K562 (cell line): ENCODE measurements at regions not wholly inside any gene's neighbourhood (a gene's known extent, or its start where the extent isn't known, plus 50 kb on each side); places are given as distances from the start of the nearest gene placed in this dataset.

Source experiments
- ATAC-seq: fragments of 200-7000 bp; cut with Tn5 transposase; 3 replicates; pipeline ENCODE4 v1.9.1; 2020; ENCODE audit warnings: moderate library complexity
- BruUV-seq: library from RNA; stranded (reverse); fragments of 400-500 nt; replicated peaks from 2 replicates; lab custom pipeline; 2021; lab: Mats Ljungman, UMichigan
- CTCF ChIA-PET: fragments of 300-600 bp; formaldehyde crosslinking; extraction: SDS; loops from one replicate; lab custom pipeline; 2021; ENCODE audit warnings: low intra/inter-chr PET ratio; lab: Yijun Ruan, JAX
- POLR2A ChIA-PET: fragments of 300-600, 350-650 bp; sonication (Branson Sonifier 250); formaldehyde crosslinking; extraction: SDS; loops from one replicate; lab custom pipeline; 2021; ENCODE audit warnings: antibody characterized with exemption, inconsistent platforms; lab: Yijun Ruan, JAX
- DNase-seq, 4 experiments: peaks; one replicate each; pipeline versions ENCODE4 v3.0.0 to v3.0.0-alpha.2; 2011 to 2018; ENCODE audit warnings: low spot score in 3 of 4, mixed read lengths in 3 of 4; ENCODE audit errors: extremely low read depth in 1 of 4
- FAIRE-seq: peaks from 2 replicates; lab custom pipeline; 2011; peaks lifted over from hg19 to GRCh38; lab: Jason Lieb, UNC
- H2AFZ ChIP-seq: 2 replicates; pipeline ENCODE4 v1.6.0; 2011; ENCODE audit warnings: low read depth, low read length, control low read depth, inconsistent platforms
- H3K27ac ChIP-seq: fragments of 200-600 bp; 3 replicates; pipeline ENCODE4 v1.8.0; 2011; ENCODE audit warnings: low read depth, mild to moderate bottlenecking, control low read depth, inconsistent platforms, low read length, moderate library complexity, mixed read lengths; ENCODE audit errors: extremely low read depth
- H3K27me3 ChIP-seq, 2 experiments: fragments of 300-600 bp in 1 of 2; 2 replicates in 1 of 2; 3 replicates in 1 of 2; pipeline versions ENCODE4 v1.6.0 to v1.8.0; 2011; ENCODE audit warnings: inconsistent platforms in 2 of 2, low read length in 2 of 2, mild to moderate bottlenecking in 1 of 2, mixed read lengths in 1 of 2, moderate library complexity in 1 of 2; ENCODE audit not compliant: control insufficient read depth in 2 of 2, insufficient read depth in 2 of 2
- H3K36me3 ChIP-seq: fragments of 300-600 bp; 3 replicates; pipeline ENCODE4 v1.8.0; 2011; ENCODE audit warnings: mild to moderate bottlenecking, low read length, inconsistent platforms; ENCODE audit not compliant: control insufficient read depth, insufficient read depth
- H3K4me1 ChIP-seq, 2 experiments: fragments of 200-600 bp in 1 of 2; replicated peaks in 1 of 2; 2 replicates in 1 of 2; 3 replicates in 1 of 2; pipeline versions ENCODE4 v1.5.1 to v1.8.0; 2011; ENCODE audit warnings: inconsistent platforms in 2 of 2, low read length in 2 of 2, mild to moderate bottlenecking in 1 of 2, mixed read lengths in 1 of 2, moderate library complexity in 1 of 2; ENCODE audit not compliant: control insufficient read depth in 2 of 2, insufficient read depth in 2 of 2
- H3K4me2 ChIP-seq: 2 replicates; pipeline ENCODE4 v1.6.1; 2011; ENCODE audit warnings: low read length, control low read depth, inconsistent platforms, mixed read lengths; ENCODE audit not compliant: insufficient read depth
- H3K4me3 ChIP-seq: fragments of 200-600 bp; sonication (generic), shearing (Covaris generic); 2 replicates; pipeline ENCODE4 v1.5.1; 2016; ENCODE audit warnings: control low read depth, inconsistent platforms
- H3K79me2 ChIP-seq: fragments of 200-600 bp; 3 replicates; pipeline ENCODE4 v1.8.0; 2011; ENCODE audit warnings: low read length, inconsistent platforms; ENCODE audit not compliant: control insufficient read depth, insufficient read depth
- H3K9ac ChIP-seq, 2 experiments: 2 replicates each; pipeline versions ENCODE4 v1.6.0 to v1.6.1; 2011; ENCODE audit warnings: low read depth in 2 of 2, low read length in 2 of 2, control low read depth in 1 of 2, inconsistent platforms in 1 of 2, mild to moderate bottlenecking in 1 of 2, mixed read lengths in 1 of 2; ENCODE audit not compliant: insufficient read depth in 1 of 2
- H3K9me1 ChIP-seq: one replicate; pipeline ENCODE4 v1.6.0; 2011; ENCODE audit warnings: inconsistent platforms, mild to moderate bottlenecking, low read length, moderate library complexity; ENCODE audit not compliant: control insufficient read depth, insufficient read depth
- H3K9me3 ChIP-seq: replicated peaks from 2 replicates; pipeline ENCODE4 v1.5.1; 2011; ENCODE audit warnings: low read depth, low read length, inconsistent platforms; ENCODE audit not compliant: control insufficient read depth, insufficient read depth
- H4K20me1 ChIP-seq: replicated peaks from 2 replicates; pipeline ENCODE4 v1.6.1; 2011; ENCODE audit warnings: low read length, inconsistent platforms, mixed read lengths; ENCODE audit not compliant: control insufficient read depth, insufficient read depth
- ARID2 ChIP-seq: fragments of 450-650 bp; IDR thresholded peaks from 2 replicates; pipeline ENCODE4 v1.6.1; 2017; ENCODE audit warnings: antibody characterized with exemption, mild to moderate bottlenecking
- GTF2F1 ChIP-seq: IDR thresholded peaks from 2 replicates; pipeline ENCODE4 v1.6.1; 2011; ENCODE audit warnings: low read depth, low read length, improper control_type of control experiment
- NUFIP1 ChIP-seq: fragments of 450-650 bp; IDR thresholded peaks from 2 replicates; pipeline ENCODE4 v1.6.1; 2018; ENCODE audit not compliant: partially characterized antibody
- POLR2G ChIP-seq: fragments of 200-400 bp; formaldehyde crosslinking; IDR thresholded peaks from 2 replicates; pipeline ENCODE4 v1.6.1; 2017; ENCODE audit warnings: low read depth, mild to moderate bottlenecking, antibody characterized with exemption, low read length, moderate library complexity
- STAT5A ChIP-seq: IDR thresholded peaks from 2 replicates; pipeline ENCODE4 v1.6.1; 2012; ENCODE audit warnings: low read length, inconsistent platforms, borderline replicate concordance
- ZNF444 ChIP-seq: fragments of 250-450 bp; sonication (Bioruptor Pico); IDR thresholded peaks from 2 replicates; pipeline ENCODE4 v1.4.0; 2020; ENCODE audit warnings: mild to moderate bottlenecking, moderate library complexity
- ZNF609 ChIP-seq: sonication (generic); formaldehyde crosslinking; IDR thresholded peaks from 2 replicates; pipeline ENCODE4 v1.8.1; 2023; ENCODE audit warnings: missing genetic modification reagents, mild to moderate bottlenecking, borderline replicate concordance
- ZNF79 ChIP-seq: fragments of 250-450 bp; sonication (Bioruptor Pico); IDR thresholded peaks from 2 replicates; pipeline ENCODE4 v1.4.0; 2020; ENCODE audit warnings: low read depth, mild to moderate bottlenecking, moderate library complexity
- WGBS: fragments of 100-300 bp; shearing (Covaris generic); methylation state at CpG from one replicate; pipeline ENCODE4 v1.1.6; 2016; ENCODE audit warnings: low coverage, mixed read lengths; ENCODE audit not compliant: insufficient coverage; ENCODE audit errors: missing lambda C conversion rate; 5-methylcytosine and 5-hydroxymethylcytosine counted together
- in situ Hi-C: fragments of 300-500 bp; cut with MboI; formaldehyde crosslinking; loops from 4 replicates; pipeline ENCODE4 v1.15.0; 2018; ENCODE audit warnings: inconsistent platforms, mixed read lengths
- intact Hi-C: fragments of 100-400 bp; cut with micrococcal nuclease; formaldehyde crosslinking; loops from 2 replicates; pipeline ENCODE4 v1.14.2; 2022
- TF ChIP-seq, protein P1 (sequence below): sonication (generic); IDR thresholded peaks from 2 replicates; pipeline ENCODE4 v1.6.1; 2016
- TF ChIP-seq, protein P2 (sequence below): IDR thresholded peaks from 3 replicates; pipeline ENCODE4 v1.6.1; 2011; ENCODE audit warnings: borderline replicate concordance, mild to moderate bottlenecking, moderate library complexity; ENCODE audit not compliant: insufficient read length; ENCODE audit errors: extremely low read depth

GRCh38 chr12:13727707-13728195, 253.7 kb downstream of the GRIN2B start (continued):
- no peak for TF ChIP-seq ZNF609 (CRISPR knock-in tag)
- TF ChIP-seq ARID2: no peak

GRCh38 chr12:13725049-13725448, 256.4 kb downstream of the GRIN2B start:
- no peaks in the 10 kb centered on the region for H3K9me1 ChIP-seq
- H3K36me3 ChIP-seq: no peaks in the 10 kb centered on the region
- WGBS: 0% methylated on average over 1 of the region's 1 CpG
- H3K4me1 ChIP-seq: no peaks in the 10 kb centered on the region
- H3K4me2 ChIP-seq: no peak overlapping the region
- H4K20me1 ChIP-seq: no peaks in the 10 kb centered on the region
- BruUV-seq: no TSS peak
- no peak overlapping the region for H2AFZ ChIP-seq
- no peaks in the 10 kb centered on the region for H3K9me3 ChIP-seq
- CTCF ChIA-PET: no interaction called here
- no peak overlapping the region for H3K4me3 ChIP-seq
- FAIRE-seq (no peak), DNase-seq (no peak), ATAC-seq (no peak)
- intact Hi-C loops (no loop called here), in situ Hi-C loops (no loop called here)
- H3K27me3 ChIP-seq: no peaks in the 10 kb centered on the region
- POLR2A ChIA-PET: no interaction called here
- no peak overlapping the region for H3K27ac ChIP-seq
- no peaks in the 10 kb centered on the region for H3K79me2 ChIP-seq
- TF ChIP-seq ZNF79 (no peak), GTF2F1 (no peak), STAT5A (no peak), NUFIP1 (no peak), POLR2G (no peak), ZNF444 (CRISPR knock-in tag) (no peak)
- TF ChIP-seq, protein P1, sequence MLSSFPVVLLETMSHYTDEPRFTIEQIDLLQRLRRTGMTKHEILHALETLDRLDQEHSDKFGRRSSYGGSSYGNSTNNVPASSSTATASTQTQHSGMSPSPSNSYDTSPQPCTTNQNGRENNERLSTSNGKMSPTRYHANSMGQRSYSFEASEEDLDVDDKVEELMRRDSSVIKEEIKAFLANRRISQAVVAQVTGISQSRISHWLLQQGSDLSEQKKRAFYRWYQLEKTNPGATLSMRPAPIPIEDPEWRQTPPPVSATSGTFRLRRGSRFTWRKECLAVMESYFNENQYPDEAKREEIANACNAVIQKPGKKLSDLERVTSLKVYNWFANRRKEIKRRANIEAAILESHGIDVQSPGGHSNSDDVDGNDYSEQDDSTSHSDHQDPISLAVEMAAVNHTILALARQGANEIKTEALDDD: no peak
- TF ChIP-seq, protein P2, sequence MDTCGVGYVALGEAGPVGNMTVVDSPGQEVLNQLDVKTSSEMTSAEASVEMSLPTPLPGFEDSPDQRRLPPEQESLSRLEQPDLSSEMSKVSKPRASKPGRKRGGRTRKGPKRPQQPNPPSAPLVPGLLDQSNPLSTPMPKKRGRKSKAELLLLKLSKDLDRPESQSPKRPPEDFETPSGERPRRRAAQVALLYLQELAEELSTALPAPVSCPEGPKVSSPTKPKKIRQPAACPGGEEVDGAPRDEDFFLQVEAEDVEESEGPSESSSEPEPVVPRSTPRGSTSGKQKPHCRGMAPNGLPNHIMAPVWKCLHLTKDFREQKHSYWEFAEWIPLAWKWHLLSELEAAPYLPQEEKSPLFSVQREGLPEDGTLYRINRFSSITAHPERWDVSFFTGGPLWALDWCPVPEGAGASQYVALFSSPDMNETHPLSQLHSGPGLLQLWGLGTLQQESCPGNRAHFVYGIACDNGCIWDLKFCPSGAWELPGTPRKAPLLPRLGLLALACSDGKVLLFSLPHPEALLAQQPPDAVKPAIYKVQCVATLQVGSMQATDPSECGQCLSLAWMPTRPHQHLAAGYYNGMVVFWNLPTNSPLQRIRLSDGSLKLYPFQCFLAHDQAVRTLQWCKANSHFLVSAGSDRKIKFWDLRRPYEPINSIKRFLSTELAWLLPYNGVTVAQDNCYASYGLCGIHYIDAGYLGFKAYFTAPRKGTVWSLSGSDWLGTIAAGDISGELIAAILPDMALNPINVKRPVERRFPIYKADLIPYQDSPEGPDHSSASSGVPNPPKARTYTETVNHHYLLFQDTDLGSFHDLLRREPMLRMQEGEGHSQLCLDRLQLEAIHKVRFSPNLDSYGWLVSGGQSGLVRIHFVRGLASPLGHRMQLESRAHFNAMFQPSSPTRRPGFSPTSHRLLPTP: no peak
- no peak overlapping the region for H3K9ac ChIP-seq
